GM12878 (cell line): ENCODE measurements at regions not wholly inside any gene's neighbourhood (a gene's known extent, or its start where the extent isn't known, plus 50 kb on each side); places are given as distances from the start of the nearest gene placed in this dataset.

Experiments used
- JUND ChIP-seq: IDR thresholded peaks from 2 replicates; pipeline ENCODE4 v1.6.1; 2012; ENCODE audit warnings: low read depth, mild to moderate bottlenecking, low read length, improper control_type of control experiment, moderate library complexity
- POLR2A ChIP-seq: IDR thresholded peaks from 2 replicates; pipeline ENCODE4 v1.6.1; 2011; ENCODE audit warnings: low read depth, mild to moderate bottlenecking, low read length

DNA sequence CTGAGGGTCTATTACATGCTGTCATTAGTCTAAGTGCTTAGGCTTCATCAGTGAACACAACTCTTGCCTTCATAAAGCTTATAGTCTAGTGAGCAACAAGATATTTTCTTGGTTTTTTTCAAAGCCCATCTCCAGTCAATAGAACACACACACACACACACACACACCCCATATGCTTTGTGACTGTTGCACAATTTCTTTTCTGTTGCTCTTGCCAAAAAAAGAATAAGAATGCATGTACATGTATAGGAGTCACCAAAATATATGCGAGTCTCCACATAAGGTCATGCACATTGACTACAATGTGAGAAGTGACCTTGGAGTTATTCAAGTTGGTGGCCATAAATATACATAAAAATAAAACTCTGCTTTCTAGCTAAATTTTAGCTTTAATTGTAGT, 351.5 kb upstream of the TLE4 start:
- no peak for TF ChIP-seq POLR2A
- no peak for TF ChIP-seq JUND
